ENCODE measurements at regions not wholly inside any gene's neighbourhood (a gene's known extent, or its start where the extent isn't known, plus 50 kb on each side); places are given as distances from the start of the nearest gene placed in this dataset.
"Not testable (repeated sequence)": the region's sequence is repeated elsewhere in the genome, so short reads cannot be mapped to it uniquely, and the experiment has no call there.

- not testable (repeated sequence) for H3K36me3 ChIP-seq (ENCODE audit: control insufficient read depth, insufficient read depth, low read length); H3K9me3 ChIP-seq (replicated peaks; ENCODE audit: control insufficient read depth, low read depth, low read length); H3K27me3 ChIP-seq (ENCODE audit: control insufficient read depth, insufficient read depth, low read length); DNase-seq; H3K4me3 ChIP-seq (ENCODE audit: low read length); H3K4me1 ChIP-seq (ENCODE audit: control insufficient read depth, insufficient read depth, low read length); H3K27ac ChIP-seq (ENCODE audit: low read length)
- 42% methylated on average over 6 of the region's 8 CpGs for WGBS (ENCODE audit: insufficient coverage)
Observed at GRCh38 chr2:91742973-91743490, 3051.6 kb downstream of the RPIA start.

DNA sequence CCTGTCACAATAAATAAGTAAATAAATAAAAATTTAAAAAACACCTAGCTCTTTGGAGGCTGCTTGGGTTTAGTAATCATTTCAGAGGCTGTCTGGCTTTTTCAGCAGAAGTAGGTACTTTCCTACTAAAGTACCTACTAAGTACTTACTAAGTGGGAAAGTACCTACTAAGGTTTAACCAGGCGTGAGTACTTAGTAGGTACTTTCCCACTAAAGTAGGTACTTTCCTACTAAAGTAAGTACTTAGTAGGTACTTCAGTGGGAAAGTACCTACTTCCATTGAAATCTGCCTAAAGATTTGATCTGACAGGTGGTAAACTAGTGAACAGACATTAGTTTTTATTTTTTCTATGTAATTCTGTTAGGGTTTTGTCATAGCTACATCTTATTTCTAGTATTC lies 3052.4 kb downstream of the RPIA start:
- H3K4me3 ChIP-seq (ENCODE audit: low read length); H3K36me3 ChIP-seq (ENCODE audit: control insufficient read depth, insufficient read depth, low read length); H3K9me3 ChIP-seq (replicated peaks; ENCODE audit: control insufficient read depth, low read depth, low read length); H3K27me3 ChIP-seq (ENCODE audit: control insufficient read depth, insufficient read depth, low read length); H3K27ac ChIP-seq (ENCODE audit: low read length); DNase-seq; H3K4me1 ChIP-seq (ENCODE audit: control insufficient read depth, insufficient read depth, low read length): not testable (repeated sequence)
- WGBS (ENCODE audit: insufficient coverage), result no CpG with 5 or more reads among the region's 1 CpG

GRCh38 chr2:91744700-91745141 lies 3053.2 kb downstream of the RPIA start:
- not testable (repeated sequence) for DNase-seq; H3K4me1 ChIP-seq (ENCODE audit: control insufficient read depth, insufficient read depth, low read length); H3K9me3 ChIP-seq (replicated peaks; ENCODE audit: control insufficient read depth, low read depth, low read length); H3K27ac ChIP-seq (ENCODE audit: low read length); H3K36me3 ChIP-seq (ENCODE audit: control insufficient read depth, insufficient read depth, low read length); H3K4me3 ChIP-seq (ENCODE audit: low read length); H3K27me3 ChIP-seq (ENCODE audit: control insufficient read depth, insufficient read depth, low read length)
- WGBS (ENCODE audit: insufficient coverage), result 41% methylated on average over 7 of the region's 16 CpGs

GRCh38 chr2:91748902-91749301 lies 3057.4 kb downstream of the RPIA start:
- 8% methylated on average over 36 of the region's 52 CpGs for WGBS (ENCODE audit: insufficient coverage)

GRCh38 chr2:91749665-91750064 lies 3058.2 kb downstream of the RPIA start:
- H3K27me3 ChIP-seq (ENCODE audit: control insufficient read depth, insufficient read depth, low read length); H3K4me3 ChIP-seq (ENCODE audit: low read length); DNase-seq; H3K36me3 ChIP-seq (ENCODE audit: control insufficient read depth, insufficient read depth, low read length); H3K27ac ChIP-seq (ENCODE audit: low read length); H3K9me3 ChIP-seq (replicated peaks; ENCODE audit: control insufficient read depth, low read depth, low read length); H3K4me1 ChIP-seq (ENCODE audit: control insufficient read depth, insufficient read depth, low read length): not testable (repeated sequence)
- no CpG with 5 or more reads among the region's 12 CpGs for WGBS (ENCODE audit: insufficient coverage)

More at GRCh38 chr2:91748902-91749301, 3057.4 kb downstream of the RPIA start:
- Histone ChIP-seq H3K4me3 (ENCODE audit: low read length) (no peak overlapping the region), H3K4me1 (ENCODE audit: control insufficient read depth, insufficient read depth, low read length) (no peaks in the 10 kb centered on the region), H3K9me3 (replicated peaks; ENCODE audit: control insufficient read depth, low read depth, low read length) (no peaks in the 10 kb centered on the region), H3K36me3 (ENCODE audit: control insufficient read depth, insufficient read depth, low read length) (no peaks in the 10 kb centered on the region), H3K27ac (ENCODE audit: low read length) (no peak overlapping the region), H3K27me3 (ENCODE audit: control insufficient read depth, insufficient read depth, low read length) (no peaks in the 10 kb centered on the region)
- no peak for DNase-seq

DNA sequence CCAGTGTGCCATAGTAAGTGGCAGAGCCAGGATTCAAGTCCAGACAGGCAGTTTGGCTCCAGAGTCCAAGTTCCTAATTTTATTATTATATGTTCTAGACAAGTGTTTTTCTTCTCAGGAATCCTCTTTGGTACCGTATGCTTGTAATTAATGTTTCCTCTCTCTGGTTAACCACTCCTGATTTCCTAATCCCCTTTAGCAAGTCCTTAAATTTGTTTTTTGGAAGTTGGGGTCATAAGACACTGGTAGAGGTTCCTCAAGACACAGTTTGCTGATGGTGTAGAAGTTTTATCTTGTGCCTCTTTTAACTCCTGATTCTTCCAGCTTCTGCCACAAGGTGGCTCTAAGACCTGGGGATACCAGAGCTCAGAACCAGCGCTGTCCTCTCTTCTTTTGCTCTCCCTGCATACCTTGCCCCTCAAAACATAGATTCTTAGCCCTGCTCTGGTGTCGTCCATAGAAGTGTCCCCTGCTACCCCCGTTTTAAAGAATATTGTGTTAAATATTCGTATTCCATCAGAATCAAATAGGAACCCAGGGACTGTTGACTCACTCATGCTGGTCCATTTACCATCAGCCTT lies 3068.0 kb downstream of the RPIA start:
- not testable (repeated sequence) for H3K9me3 ChIP-seq (replicated peaks; ENCODE audit: control insufficient read depth, low read depth, low read length); H3K27ac ChIP-seq (ENCODE audit: low read length); H3K36me3 ChIP-seq (ENCODE audit: control insufficient read depth, insufficient read depth, low read length); H3K27me3 ChIP-seq (ENCODE audit: control insufficient read depth, insufficient read depth, low read length); H3K4me3 ChIP-seq (ENCODE audit: low read length); DNase-seq
- H3K4me1 ChIP-seq (ENCODE audit: control insufficient read depth, insufficient read depth, low read length), result peaks cover 11% of the 10 kb centered on the region
- no CpG with 5 or more reads among the region's 5 CpGs for WGBS (ENCODE audit: insufficient coverage)

- not testable (repeated sequence) for H3K36me3 ChIP-seq (ENCODE audit: control insufficient read depth, insufficient read depth, low read length); H3K4me3 ChIP-seq (ENCODE audit: low read length); DNase-seq; H3K9me3 ChIP-seq (replicated peaks; ENCODE audit: control insufficient read depth, low read depth, low read length); H3K27ac ChIP-seq (ENCODE audit: low read length); H3K27me3 ChIP-seq (ENCODE audit: control insufficient read depth, insufficient read depth, low read length)
- H3K4me1 ChIP-seq (ENCODE audit: control insufficient read depth, insufficient read depth, low read length), result peaks cover 11% of the 10 kb centered on the region
- WGBS (ENCODE audit: insufficient coverage), result 76% methylated on average over 4 of the region's 5 CpGs
Observed at GRCh38 chr2:91760672-91761071, 3069.2 kb downstream of the RPIA start.

DNA sequence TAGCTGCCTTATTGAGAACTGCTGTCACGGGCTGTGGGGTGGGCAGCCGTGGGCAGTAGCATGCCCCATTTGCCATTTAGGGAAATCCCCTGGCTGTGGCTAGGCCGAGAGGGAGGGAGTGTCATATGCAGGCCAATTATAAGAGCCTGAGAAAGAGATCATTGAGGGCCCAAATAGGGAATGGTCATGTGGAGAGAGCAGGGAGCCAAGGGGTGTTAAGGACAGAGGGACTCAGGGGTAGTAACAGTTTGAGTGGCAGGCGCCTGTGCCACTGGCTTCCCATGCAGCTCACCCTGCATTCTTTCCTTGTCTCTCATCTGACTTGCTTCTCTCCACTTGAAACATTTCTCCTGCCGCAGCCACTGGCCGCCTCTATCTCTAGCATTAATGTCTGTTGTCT lies 3070.8 kb downstream of the RPIA start:
- H3K27ac ChIP-seq (ENCODE audit: low read length); DNase-seq; H3K9me3 ChIP-seq (replicated peaks; ENCODE audit: control insufficient read depth, low read depth, low read length); H3K36me3 ChIP-seq (ENCODE audit: control insufficient read depth, insufficient read depth, low read length); H3K27me3 ChIP-seq (ENCODE audit: control insufficient read depth, insufficient read depth, low read length); H3K4me3 ChIP-seq (ENCODE audit: low read length): not testable (repeated sequence)
- H3K4me1 ChIP-seq (ENCODE audit: control insufficient read depth, insufficient read depth, low read length), result peaks cover 11% of the 10 kb centered on the region
- WGBS (ENCODE audit: insufficient coverage), result no CpG with 5 or more reads among the region's 6 CpGs

- H3K9me3 ChIP-seq (replicated peaks; ENCODE audit: control insufficient read depth, low read depth, low read length); DNase-seq; H3K4me3 ChIP-seq (ENCODE audit: low read length); H3K36me3 ChIP-seq (ENCODE audit: control insufficient read depth, insufficient read depth, low read length); H3K27me3 ChIP-seq (ENCODE audit: control insufficient read depth, insufficient read depth, low read length): not testable (repeated sequence)
- Histone ChIP-seq H3K27ac (ENCODE audit: low read length) (peak overlapping the region; percentile 67), H3K4me1 (ENCODE audit: control insufficient read depth, insufficient read depth, low read length) (peaks cover 11% of the 10 kb centered on the region)
- no CpG with 5 or more reads among the region's 4 CpGs for WGBS (ENCODE audit: insufficient coverage)
Observed at GRCh38 chr2:91763710-91764109, 3072.2 kb downstream of the RPIA start.

- not testable (repeated sequence) for H3K36me3 ChIP-seq (ENCODE audit: control insufficient read depth, insufficient read depth, low read length); H3K4me3 ChIP-seq (ENCODE audit: low read length); H3K27me3 ChIP-seq (ENCODE audit: control insufficient read depth, insufficient read depth, low read length); H3K9me3 ChIP-seq (replicated peaks; ENCODE audit: control insufficient read depth, low read depth, low read length)
- Histone ChIP-seq H3K27ac (ENCODE audit: low read length) (peak overlapping the region; percentile 3), H3K4me1 (ENCODE audit: control insufficient read depth, insufficient read depth, low read length) (peaks cover 11% of the 10 kb centered on the region)
- peak; percentile 77 for DNase-seq
- WGBS (ENCODE audit: insufficient coverage), result 10% methylated on average over 2 of the region's 5 CpGs
Observed at GRCh38 chr2:91764581-91765002, 3073.1 kb downstream of the RPIA start.

Data from muscle of leg (tissue), 3 donors.